Keratinocyte (primary cell): ENCODE measurements at regions not wholly inside any gene's neighbourhood (a gene's known extent, or its start where the extent isn't known, plus 50 kb on each side); places are given as distances from the start of the nearest gene placed in this dataset.

Source experiments
- DNase-seq: peaks from one replicate; pipeline ENCODE4 v3.0.0-alpha.2; 2011; ENCODE audit warnings: low read depth, missing footprints, low spot score
- FAIRE-seq: peaks from 2 replicates; lab custom pipeline; 2011; peaks lifted over from hg19 to GRCh38; lab: Jason Lieb, UNC
- H2AFZ ChIP-seq: 2 replicates; pipeline ENCODE4 v1.6.0; 2012; ENCODE audit warnings: low read length, control low read depth, inconsistent platforms; ENCODE audit not compliant: control insufficient read depth
- H3K27ac ChIP-seq: 2 replicates; pipeline ENCODE4 v1.5.1; 2011; ENCODE audit warnings: low read length; ENCODE audit not compliant: control insufficient read depth, insufficient read depth
- H3K27me3 ChIP-seq: 3 replicates; pipeline ENCODE4 v1.6.0; 2011; ENCODE audit warnings: low read length; ENCODE audit not compliant: control insufficient read depth, insufficient read depth; ENCODE audit errors: extremely low read depth
- H3K36me3 ChIP-seq, 2 experiments: 2 replicates in 1 of 2; 3 replicates in 1 of 2; pipeline ENCODE4 v1.5.1; 2011; ENCODE audit warnings: low read length in 2 of 2, mild to moderate bottlenecking in 1 of 2; ENCODE audit not compliant: control insufficient read depth in 2 of 2, insufficient read depth in 2 of 2; ENCODE audit errors: extremely low read depth in 1 of 2
- H3K4me1 ChIP-seq: 3 replicates; pipeline ENCODE4 v1.5.1; 2011; ENCODE audit warnings: low read length; ENCODE audit not compliant: control insufficient read depth, insufficient read depth; ENCODE audit errors: extremely low read depth
- H3K4me2 ChIP-seq: 3 replicates; pipeline ENCODE4 v1.6.0; 2011; ENCODE audit warnings: low read depth, low read length; ENCODE audit not compliant: control insufficient read depth, insufficient read depth; ENCODE audit errors: extremely low read depth
- H3K4me3 ChIP-seq, 3 experiments: fragments of 200-600 bp in 1 of 3; sonication (generic) in 1 of 3; 2 replicates in 2 of 3; 3 replicates in 1 of 3; pipeline ENCODE4 v1.5.1; 2011 to 2016; ENCODE audit warnings: low read length in 3 of 3, mild to moderate bottlenecking in 3 of 3, control low read depth in 2 of 3, inconsistent platforms in 1 of 3, low read depth in 1 of 3, mixed read lengths in 1 of 3, mixed run types in 1 of 3, moderate library complexity in 1 of 3; ENCODE audit not compliant: control insufficient read depth in 2 of 3, insufficient read depth in 2 of 3; ENCODE audit errors: extremely low read depth in 1 of 3
- H3K79me2 ChIP-seq: 2 replicates; pipeline ENCODE4 v1.6.0; 2012; ENCODE audit warnings: low read length; ENCODE audit not compliant: control insufficient read depth, insufficient read depth
- H3K9ac ChIP-seq: 3 replicates; pipeline ENCODE4 v1.6.0; 2011; ENCODE audit warnings: low read length; ENCODE audit not compliant: control insufficient read depth, insufficient read depth; ENCODE audit errors: extremely low read depth
- H3K9me1 ChIP-seq: 3 replicates; pipeline ENCODE4 v1.6.0; 2011; ENCODE audit warnings: low read length; ENCODE audit not compliant: control insufficient read depth, insufficient read depth; ENCODE audit errors: extremely low read depth
- H3K9me3 ChIP-seq: 2 replicates; pipeline ENCODE4 v1.5.1; 2012; ENCODE audit warnings: low read depth, low read length; ENCODE audit not compliant: control insufficient read depth
- H4K20me1 ChIP-seq: 3 replicates; pipeline ENCODE4 v1.6.0; 2011; ENCODE audit warnings: low read length; ENCODE audit not compliant: control insufficient read depth, insufficient read depth; ENCODE audit errors: extremely low read depth
- EZH2 ChIP-seq: IDR thresholded peaks from one replicate; pipeline ENCODE4 v1.6.1; 2012; ENCODE audit warnings: inconsistent platforms, mild to moderate bottlenecking, low read length, moderate library complexity
- dilution Hi-C: fragments of 300-500 bp; cut with MboI; formaldehyde crosslinking; loops from one replicate; pipeline ENCODE4 v1.7.0; 2020; ENCODE audit warnings: low sequenced_read_pairs; ENCODE audit not compliant: extremely low pct_ligation_motif_present
- TF ChIP-seq, protein P1 (sequence below), 3 experiments: IDR thresholded peaks in 1 of 3; conservative IDR thresholded peaks in 1 of 3; optimal IDR thresholded peaks in 1 of 3; 2 replicates in 2 of 3; 3 replicates in 1 of 3; pipeline versions ENCODE3 to v1.5.1; 2011; ENCODE audit warnings: low read length in 3 of 3, mild to moderate bottlenecking in 3 of 3, moderate library complexity in 2 of 3, control low read depth in 1 of 3, inconsistent platforms in 1 of 3; ENCODE audit not compliant: insufficient read depth in 2 of 3; ENCODE audit errors: extremely low read depth in 1 of 3

GRCh38 chr2:9745153-9745899 is 97.9 kb upstream of the TAF1B start:
- H3K9ac ChIP-seq, result no peak overlapping the region
- no peaks in the 10 kb centered on the region for H4K20me1 ChIP-seq
- H2AFZ ChIP-seq, result no peak overlapping the region
- no peaks in the 10 kb centered on the region for H3K27me3 ChIP-seq
- TF ChIP-seq EZH2, result no peak
- TF ChIP-seq, protein P1, sequence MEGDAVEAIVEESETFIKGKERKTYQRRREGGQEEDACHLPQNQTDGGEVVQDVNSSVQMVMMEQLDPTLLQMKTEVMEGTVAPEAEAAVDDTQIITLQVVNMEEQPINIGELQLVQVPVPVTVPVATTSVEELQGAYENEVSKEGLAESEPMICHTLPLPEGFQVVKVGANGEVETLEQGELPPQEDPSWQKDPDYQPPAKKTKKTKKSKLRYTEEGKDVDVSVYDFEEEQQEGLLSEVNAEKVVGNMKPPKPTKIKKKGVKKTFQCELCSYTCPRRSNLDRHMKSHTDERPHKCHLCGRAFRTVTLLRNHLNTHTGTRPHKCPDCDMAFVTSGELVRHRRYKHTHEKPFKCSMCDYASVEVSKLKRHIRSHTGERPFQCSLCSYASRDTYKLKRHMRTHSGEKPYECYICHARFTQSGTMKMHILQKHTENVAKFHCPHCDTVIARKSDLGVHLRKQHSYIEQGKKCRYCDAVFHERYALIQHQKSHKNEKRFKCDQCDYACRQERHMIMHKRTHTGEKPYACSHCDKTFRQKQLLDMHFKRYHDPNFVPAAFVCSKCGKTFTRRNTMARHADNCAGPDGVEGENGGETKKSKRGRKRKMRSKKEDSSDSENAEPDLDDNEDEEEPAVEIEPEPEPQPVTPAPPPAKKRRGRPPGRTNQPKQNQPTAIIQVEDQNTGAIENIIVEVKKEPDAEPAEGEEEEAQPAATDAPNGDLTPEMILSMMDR (optimal IDR thresholded peaks at IDR 0.05 in 1 of 3, IDR thresholded peaks at IDR 0.05 in 1 of 3, conservative IDR thresholded peaks at IDR 0.05 in 1 of 3; ENCODE audit: extremely low read depth in 1 of 3, insufficient read depth in 2 of 3, low read length in 3 of 3), result no peak
- no peaks in the 10 kb centered on the region for H3K79me2 ChIP-seq
- H3K9me1 ChIP-seq, result no peaks in the 10 kb centered on the region
- FAIRE-seq, result no peak
- peaks cover 2% of the 10 kb centered on the region for H3K4me1 ChIP-seq
- dilution Hi-C loops, result no loop called here
- no peaks in the 10 kb centered on the region for H3K9me3 ChIP-seq
- no peak overlapping the region for H3K27ac ChIP-seq
- no peak overlapping the region for H3K4me3 ChIP-seq
- no peak overlapping the region for H3K4me2 ChIP-seq
- DNase-seq, result no peak
- H3K36me3 ChIP-seq, result no peaks in the 10 kb centered on the region

- DNase-seq (no peak), FAIRE-seq (no peak)
- no peaks in the 10 kb centered on the region for H3K79me2 ChIP-seq
- no peak overlapping the region for H3K9ac ChIP-seq
- no peaks in the 10 kb centered on the region for H3K36me3 ChIP-seq
- no peak overlapping the region for H3K4me2 ChIP-seq
- H3K9me3 ChIP-seq, result no peaks in the 10 kb centered on the region
- dilution Hi-C loops, result no loop called here
- no peak overlapping the region for H3K27ac ChIP-seq
- no peak overlapping the region for H3K4me3 ChIP-seq
- no peaks in the 10 kb centered on the region for H3K9me1 ChIP-seq
- H4K20me1 ChIP-seq, result no peaks in the 10 kb centered on the region
- no peak overlapping the region for H2AFZ ChIP-seq
- peaks cover 8% of the 10 kb centered on the region for H3K4me1 ChIP-seq
- no peak for TF ChIP-seq EZH2
- TF ChIP-seq, protein P1 (optimal IDR thresholded peaks at IDR 0.05 in 1 of 3, IDR thresholded peaks at IDR 0.05 in 1 of 3, conservative IDR thresholded peaks at IDR 0.05 in 1 of 3; ENCODE audit: extremely low read depth in 1 of 3, insufficient read depth in 2 of 3, low read length in 3 of 3), result no peak
- no peaks in the 10 kb centered on the region for H3K27me3 ChIP-seq
These were observed 95.9 kb upstream of the TAF1B start for GRCh38 chr2:9747396-9747795.
